Keratinocyte (primary cell): ENCODE measurements at regions not wholly inside any gene's neighbourhood (a gene's known extent, or its start where the extent isn't known, plus 50 kb on each side); places are given as distances from the start of the nearest gene placed in this dataset.

Experiments used
- DNase-seq: peaks from one replicate; pipeline ENCODE4 v3.0.0-alpha.2; 2011; ENCODE audit warnings: low read depth, missing footprints, low spot score
- FAIRE-seq: peaks from 2 replicates; lab custom pipeline; 2011; peaks lifted over from hg19 to GRCh38; lab: Jason Lieb, UNC
- H2AFZ ChIP-seq: 2 replicates; pipeline ENCODE4 v1.6.0; 2012; ENCODE audit warnings: low read length, control low read depth, inconsistent platforms; ENCODE audit not compliant: control insufficient read depth
- H3K27ac ChIP-seq: 2 replicates; pipeline ENCODE4 v1.5.1; 2011; ENCODE audit warnings: low read length; ENCODE audit not compliant: control insufficient read depth, insufficient read depth
- H3K27me3 ChIP-seq: 3 replicates; pipeline ENCODE4 v1.6.0; 2011; ENCODE audit warnings: low read length; ENCODE audit not compliant: control insufficient read depth, insufficient read depth; ENCODE audit errors: extremely low read depth
- H3K36me3 ChIP-seq, 2 experiments: 2 replicates in 1 of 2; 3 replicates in 1 of 2; pipeline ENCODE4 v1.5.1; 2011; ENCODE audit warnings: low read length in 2 of 2, mild to moderate bottlenecking in 1 of 2; ENCODE audit not compliant: control insufficient read depth in 2 of 2, insufficient read depth in 2 of 2; ENCODE audit errors: extremely low read depth in 1 of 2
- H3K4me1 ChIP-seq: 3 replicates; pipeline ENCODE4 v1.5.1; 2011; ENCODE audit warnings: low read length; ENCODE audit not compliant: control insufficient read depth, insufficient read depth; ENCODE audit errors: extremely low read depth
- H3K4me2 ChIP-seq: 3 replicates; pipeline ENCODE4 v1.6.0; 2011; ENCODE audit warnings: low read depth, low read length; ENCODE audit not compliant: control insufficient read depth, insufficient read depth; ENCODE audit errors: extremely low read depth
- H3K4me3 ChIP-seq, 3 experiments: fragments of 200-600 bp in 1 of 3; sonication (generic) in 1 of 3; 2 replicates in 2 of 3; 3 replicates in 1 of 3; pipeline ENCODE4 v1.5.1; 2011 to 2016; ENCODE audit warnings: low read length in 3 of 3, mild to moderate bottlenecking in 3 of 3, control low read depth in 2 of 3, inconsistent platforms in 1 of 3, low read depth in 1 of 3, mixed read lengths in 1 of 3, mixed run types in 1 of 3, moderate library complexity in 1 of 3; ENCODE audit not compliant: control insufficient read depth in 2 of 3, insufficient read depth in 2 of 3; ENCODE audit errors: extremely low read depth in 1 of 3
- H3K79me2 ChIP-seq: 2 replicates; pipeline ENCODE4 v1.6.0; 2012; ENCODE audit warnings: low read length; ENCODE audit not compliant: control insufficient read depth, insufficient read depth
- H3K9ac ChIP-seq: 3 replicates; pipeline ENCODE4 v1.6.0; 2011; ENCODE audit warnings: low read length; ENCODE audit not compliant: control insufficient read depth, insufficient read depth; ENCODE audit errors: extremely low read depth
- H3K9me1 ChIP-seq: 3 replicates; pipeline ENCODE4 v1.6.0; 2011; ENCODE audit warnings: low read length; ENCODE audit not compliant: control insufficient read depth, insufficient read depth; ENCODE audit errors: extremely low read depth
- H3K9me3 ChIP-seq: 2 replicates; pipeline ENCODE4 v1.5.1; 2012; ENCODE audit warnings: low read depth, low read length; ENCODE audit not compliant: control insufficient read depth
- H4K20me1 ChIP-seq: 3 replicates; pipeline ENCODE4 v1.6.0; 2011; ENCODE audit warnings: low read length; ENCODE audit not compliant: control insufficient read depth, insufficient read depth; ENCODE audit errors: extremely low read depth
- CTCF ChIP-seq, 3 experiments: IDR thresholded peaks in 1 of 3; conservative IDR thresholded peaks in 1 of 3; optimal IDR thresholded peaks in 1 of 3; 2 replicates in 2 of 3; 3 replicates in 1 of 3; pipeline versions ENCODE3 to v1.5.1; 2011; ENCODE audit warnings: low read length in 3 of 3, mild to moderate bottlenecking in 3 of 3, moderate library complexity in 2 of 3, control low read depth in 1 of 3, inconsistent platforms in 1 of 3; ENCODE audit not compliant: insufficient read depth in 2 of 3; ENCODE audit errors: extremely low read depth in 1 of 3
- EZH2 ChIP-seq: IDR thresholded peaks from one replicate; pipeline ENCODE4 v1.6.1; 2012; ENCODE audit warnings: inconsistent platforms, mild to moderate bottlenecking, low read length, moderate library complexity
- dilution Hi-C: fragments of 300-500 bp; cut with MboI; formaldehyde crosslinking; loops from one replicate; pipeline ENCODE4 v1.7.0; 2020; ENCODE audit warnings: low sequenced_read_pairs; ENCODE audit not compliant: extremely low pct_ligation_motif_present

- no peak overlapping the region for H3K4me3 ChIP-seq
- no peaks in the 10 kb centered on the region for H4K20me1 ChIP-seq
Measured at GRCh38 chr12:64997858-64998257, 123.2 kb downstream of the WIF1 start.

GRCh38 chr12:64998371-64999147 is 122.5 kb downstream of the WIF1 start:
- Histone ChIP-seq H3K9me3 (no peaks in the 10 kb centered on the region), H3K4me2 (no peak overlapping the region), H3K4me1 (peaks cover 22% of the 10 kb centered on the region), H4K20me1 (no peaks in the 10 kb centered on the region), H3K27ac (no peak overlapping the region), H3K79me2 (no peaks in the 10 kb centered on the region), H3K9me1 (no peaks in the 10 kb centered on the region), H3K4me3 (no peak overlapping the region), H3K27me3 (no peaks in the 10 kb centered on the region), H3K9ac (no peak overlapping the region), H2AFZ (peak overlapping the region; percentile 20), H3K36me3 (no peaks in the 10 kb centered on the region)
- dilution Hi-C loops = no loop called here
- TF ChIP-seq CTCF (optimal IDR thresholded peaks at IDR 0.05 in 1 of 3, IDR thresholded peaks at IDR 0.05 in 1 of 3, conservative IDR thresholded peaks at IDR 0.05 in 1 of 3; ENCODE audit: extremely low read depth in 1 of 3, insufficient read depth in 2 of 3, low read length in 3 of 3) = no peak
- TF ChIP-seq EZH2 = no peak
- FAIRE-seq (peak; percentile 82), DNase-seq (no peak)

More at GRCh38 chr12:64997858-64998257, 123.2 kb downstream of the WIF1 start:
- no peak overlapping the region for H2AFZ ChIP-seq
- TF ChIP-seq EZH2 (no peak), CTCF (optimal IDR thresholded peaks at IDR 0.05 in 1 of 3, IDR thresholded peaks at IDR 0.05 in 1 of 3, conservative IDR thresholded peaks at IDR 0.05 in 1 of 3; ENCODE audit: extremely low read depth in 1 of 3, insufficient read depth in 2 of 3, low read length in 3 of 3) (no peak)
- H3K79me2 ChIP-seq = no peaks in the 10 kb centered on the region
- no peaks in the 10 kb centered on the region for H3K36me3 ChIP-seq
- no peaks in the 10 kb centered on the region for H3K9me1 ChIP-seq
- peaks cover 20% of the 10 kb centered on the region for H3K4me1 ChIP-seq
- H3K27me3 ChIP-seq = no peaks in the 10 kb centered on the region
- no peak for DNase-seq
- no peak overlapping the region for H3K9ac ChIP-seq
- H3K4me2 ChIP-seq = no peak overlapping the region
- no peak overlapping the region for H3K27ac ChIP-seq
- dilution Hi-C loops = no loop called here
- H3K9me3 ChIP-seq = no peaks in the 10 kb centered on the region
- FAIRE-seq = no peak
